Ovary (tissue), 7 donors: ENCODE measurements at regions not wholly inside any gene's neighbourhood (a gene's known extent, or its start where the extent isn't known, plus 50 kb on each side); places are given as distances from the start of the nearest gene placed in this dataset.
"Not testable (repeated sequence)": the region's sequence is repeated elsewhere in the genome, so short reads cannot be mapped to it uniquely, and the experiment has no call there.

Source experiments
- DNase-seq, 5 donors: peaks; one replicate each; pipeline ENCODE4 v3.0.0-alpha.2; 2019 to 2020
- H3K27ac ChIP-seq, 2 donors: fragments of 200-600 bp; one replicate each; pipeline versions ENCODE4 v1.5.1 to v1.8.0; 2019 to 2022
- H3K27me3 ChIP-seq: fragments of 200-600 bp; one replicate; pipeline ENCODE4 v1.8.0; 2022
- H3K36me3 ChIP-seq: fragments of 200-600 bp; sonication (generic); one replicate; pipeline ENCODE4 v1.5.1; 2019
- H3K4me1 ChIP-seq: one replicate; pipeline ENCODE4 v1.8.1; 2013; ENCODE audit warnings: mild to moderate bottlenecking, moderate library complexity; ENCODE audit not compliant: insufficient read depth
- H3K4me3 ChIP-seq: fragments of 200-600 bp; sonication (generic); one replicate; pipeline ENCODE4 v1.5.1; 2017
- H3K9me3 ChIP-seq, 2 donors: fragments of 200-600 bp in 1 of 2; sonication (generic) in 1 of 2; one replicate each; pipeline versions ENCODE4 v1.5.1 to v1.8.1; 2013 to 2019; ENCODE audit warnings: mild to moderate bottlenecking in 1 of 2, moderate library complexity in 1 of 2
- CTCF ChIP-seq, 3 donors: fragments of 450-650 bp in 2 of 3; fragments of 200-600 bp in 1 of 3; IDR thresholded peaks; one replicate each; pipeline versions ENCODE4 v1.5.1 to v1.8.0; 2016 to 2022; ENCODE audit warnings: antibody characterized with exemption in 3 of 3, mild to moderate bottlenecking in 1 of 3
- EP300 ChIP-seq: sonication (generic); formaldehyde crosslinking; IDR thresholded peaks from one replicate; pipeline ENCODE4 v1.6.1; 2017; ENCODE audit warnings: antibody characterized with exemption
- POLR2A ChIP-seq: fragments of 450-650 bp; IDR thresholded peaks from one replicate; pipeline ENCODE4 v1.6.1; 2017; ENCODE audit warnings: antibody characterized with exemption, mild to moderate bottlenecking, moderate library complexity
- WGBS, 3 donors: extraction: QIAGEN DNeasy Blood & Tissue Kit in 1 of 3; methylation state at CpG; one replicate each; pipeline versions ENCODE4 v1.1.5 to v1.1.7; 2013 to 2017; 5-methylcytosine and 5-hydroxymethylcytosine counted together
- intact Hi-C, 4 donors: fragments of 100-400 bp; cut with DNase I; formaldehyde crosslinking; loops; one replicate each; pipeline versions ENCODE4 v1.11.0 to v1.15.1; 2022 to 2023
- donor health status: DM: no; HTN: no; CAD: no; lungs with moderate emphysema.
- donor health status: DM: no; HTN: no; CAD: no.
- donor health status: Bipolar disorder and iron deficiency.
- donor health status: DM: no; HTN: no; CAD: no.
- donor health status: DM: yes; HTN: yes; CAD: no.

GRCh38 chr7:91491868-91492267 is 227.6 kb downstream of the FZD1 start:
- intact Hi-C loops = no loop called here
- Histone ChIP-seq H3K27ac (no peak overlapping the region), H3K27me3 (no peaks in the 10 kb centered on the region), H3K4me1 (no peaks in the 10 kb centered on the region), H3K4me3 (no peak overlapping the region), H3K9me3 (no peaks in the 10 kb centered on the region), H3K36me3 (no peaks in the 10 kb centered on the region)
- TF ChIP-seq POLR2A = no peak
- TF ChIP-seq EP300 = no peak
- no peak for TF ChIP-seq CTCF (IDR thresholded peaks at IDR 0.05)
- no peak for DNase-seq

DNA sequence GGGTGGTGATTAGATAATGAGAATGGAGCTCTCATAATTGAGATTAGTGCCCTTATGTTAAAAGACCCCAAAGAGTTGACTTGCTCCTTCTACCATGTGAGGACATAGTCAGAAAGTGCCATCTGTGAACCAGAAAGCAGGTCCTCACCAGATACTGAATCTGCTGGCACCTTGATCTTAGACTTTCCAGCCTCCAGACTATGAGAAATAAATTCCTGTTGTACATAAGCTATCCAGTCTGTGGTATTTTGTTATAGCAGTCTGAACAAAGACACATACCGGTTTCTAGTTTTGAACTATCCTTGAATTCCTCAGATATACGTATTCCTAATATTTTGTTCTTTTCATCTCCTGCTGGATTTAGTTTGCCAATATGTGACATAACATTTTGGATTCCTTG is 228.1 kb downstream of the FZD1 start:
- intact Hi-C loops = no loop called here
- Histone ChIP-seq H3K27ac (no peak overlapping the region), H3K27me3 (no peaks in the 10 kb centered on the region), H3K4me3 (no peak overlapping the region), H3K36me3 (no peaks in the 10 kb centered on the region), H3K4me1 (no peaks in the 10 kb centered on the region), H3K9me3 (no peaks in the 10 kb centered on the region)
- WGBS, 3 donors = 92 to 98% (median 97%) methylated on average over 2 of the region's 2 CpGs
- DNase-seq = no peak
- TF ChIP-seq POLR2A (no peak), CTCF (IDR thresholded peaks at IDR 0.05) (no peak), EP300 (no peak)

DNA sequence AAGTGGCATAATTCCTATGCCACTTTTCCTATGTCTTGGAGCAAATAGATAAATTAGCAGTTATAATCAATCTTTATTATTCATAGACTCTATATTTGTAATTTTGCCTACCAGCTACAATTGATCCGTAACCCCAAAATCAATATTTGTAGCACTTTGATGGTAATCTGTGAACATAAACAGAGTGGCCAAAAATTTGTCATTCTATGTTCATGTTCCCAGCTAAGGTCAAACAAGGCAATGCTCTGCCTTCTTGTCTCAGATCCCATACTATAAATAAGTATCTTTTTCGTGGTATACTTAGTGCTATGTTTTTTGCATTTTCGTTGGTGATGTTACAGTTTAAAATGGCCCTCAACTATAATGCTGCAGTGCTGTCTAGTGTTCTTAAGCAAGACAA is 228.5 kb downstream of the FZD1 start:
- no peaks in the 10 kb centered on the region for H3K27me3 ChIP-seq
- no peak for TF ChIP-seq POLR2A
- TF ChIP-seq CTCF (IDR thresholded peaks at IDR 0.05) = no peak
- TF ChIP-seq EP300 = no peak
- 82 to 85% (median 83%) methylated on average over 3 of the region's 3 CpGs for WGBS, 3 donors
- no peaks in the 10 kb centered on the region for H3K36me3 ChIP-seq
- H3K4me1 ChIP-seq = no peaks in the 10 kb centered on the region
- intact Hi-C loops = no loop called here
- DNase-seq = no peak
- no peak overlapping the region for H3K27ac ChIP-seq
- H3K4me3 ChIP-seq = no peak overlapping the region
- no peaks in the 10 kb centered on the region for H3K9me3 ChIP-seq

DNA sequence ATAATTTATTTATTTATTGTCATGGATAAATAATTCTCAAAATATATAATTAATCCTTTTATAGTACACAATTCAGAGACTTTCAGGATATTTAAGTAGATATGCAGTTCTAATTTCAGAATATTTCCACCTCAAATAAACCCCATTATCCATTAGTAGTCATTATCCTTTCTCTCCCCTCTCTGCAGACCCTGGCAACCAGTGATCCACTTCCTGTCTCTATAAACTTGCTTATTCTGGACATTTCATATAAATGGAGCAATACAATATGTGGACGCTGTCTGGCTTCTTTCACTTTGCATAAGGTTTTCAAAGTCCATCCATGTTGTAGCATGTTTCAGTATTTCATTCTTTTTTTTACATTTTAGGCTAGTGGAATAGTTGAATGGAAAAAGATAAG is 230.2 kb downstream of the FZD1 start:
- no peak for TF ChIP-seq POLR2A
- no peak for TF ChIP-seq CTCF (IDR thresholded peaks at IDR 0.05)
- no peak for TF ChIP-seq EP300
- 85 to 91% (median 91%) methylated on average over 1 of the region's 1 CpG for WGBS, 3 donors
- H3K9me3 ChIP-seq = no peaks in the 10 kb centered on the region

GRCh38 chr7:91496251-91496820 is 232.1 kb downstream of the FZD1 start:
- Histone ChIP-seq H3K4me3 (no peak overlapping the region), H3K9me3 (no peaks in the 10 kb centered on the region), H3K27me3 (no peaks in the 10 kb centered on the region), H3K27ac (no peak overlapping the region), H3K36me3 (no peaks in the 10 kb centered on the region), H3K4me1 (no peaks in the 10 kb centered on the region)
- TF ChIP-seq CTCF (IDR thresholded peaks at IDR 0.05) (no peak), POLR2A (no peak), EP300 (no peak)
- intact Hi-C loops = no loop called here
- WGBS, 3 donors = 50 to 63% (median 62%) methylated on average over 1 of the region's 1 CpG
- no peak for DNase-seq

More for the DNA sequence above, 230.2 kb downstream of the FZD1 start:
- DNase-seq = no peak
- no peaks in the 10 kb centered on the region for H3K27me3 ChIP-seq
- no peaks in the 10 kb centered on the region for H3K36me3 ChIP-seq
- intact Hi-C loops = no loop called here
- no peak overlapping the region for H3K4me3 ChIP-seq
- H3K4me1 ChIP-seq = no peaks in the 10 kb centered on the region
- H3K27ac ChIP-seq = no peak overlapping the region

DNA sequence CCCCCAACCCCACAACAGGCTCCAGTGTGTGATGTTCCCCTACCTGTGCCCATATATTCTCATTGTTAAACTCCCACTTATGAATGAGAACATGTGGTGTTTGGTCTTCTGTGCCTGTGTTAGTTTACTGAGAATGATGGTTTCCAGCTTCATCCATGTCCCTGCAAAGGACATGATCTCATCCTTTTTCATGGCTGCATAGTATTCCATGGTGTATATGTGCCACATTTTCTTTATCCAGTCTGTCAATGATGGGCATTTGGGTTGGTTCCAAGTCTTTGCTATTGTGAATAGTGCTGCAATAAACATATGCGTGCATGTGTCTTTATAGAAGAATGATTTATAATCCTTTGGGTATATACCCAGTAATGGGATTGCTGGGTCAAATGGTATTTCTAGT is 233.0 kb downstream of the FZD1 start:
- H3K36me3 ChIP-seq, H3K9me3 ChIP-seq, DNase-seq, H3K27me3 ChIP-seq, H3K4me3 ChIP-seq, intact Hi-C loops, H3K27ac ChIP-seq, H3K4me1 ChIP-seq: not testable (repeated sequence)
- 97 to 100% (median 98%) methylated on average over 1 of the region's 1 CpG for WGBS, 3 donors
